GM21367 (cell line): ENCODE measurements at regions not wholly inside any gene's neighbourhood (a gene's known extent, or its start where the extent isn't known, plus 50 kb on each side); places are given as distances from the start of the nearest gene placed in this dataset.
"Not testable (repeated sequence)": the region's sequence is repeated elsewhere in the genome, so short reads cannot be mapped to it uniquely, and the experiment has no call there.

Source experiments
- ATAC-seq: cut with Tn5 transposase; IDR thresholded peaks from one replicate; pipeline ENCODE4 v1.9.1; 2021; ENCODE audit not compliant: unreplicated experiment

GRCh38 chr7:16933296-16934279 lies 51.8 kb upstream of the AGR3 start:
- ATAC-seq: no peak

- no peak for ATAC-seq
Observed at GRCh38 chr7:16934722-16935340, 53.0 kb upstream of the AGR3 start.

GRCh38 chr7:16935341-16935735 lies 53.6 kb upstream of the AGR3 start:
- ATAC-seq: no peak

GRCh38 chr7:16936626-16937422 lies 55.0 kb upstream of the AGR3 start:
- no peak for ATAC-seq

GRCh38 chr7:16939161-16939560 lies 57.4 kb upstream of the AGR3 start:
- no peak for ATAC-seq

GRCh38 chr7:16940776-16941175 lies 59.0 kb upstream of the AGR3 start:
- no peak for ATAC-seq

GRCh38 chr7:16942929-16943509 lies 61.2 kb upstream of the AGR3 start:
- ATAC-seq: no peak

- no peak for ATAC-seq
Observed at GRCh38 chr7:16944936-16945335, 63.2 kb upstream of the AGR3 start.

GRCh38 chr7:16945372-16945771 lies 63.6 kb upstream of the AGR3 start:
- ATAC-seq: no peak

- ATAC-seq: not testable (repeated sequence)
Observed at GRCh38 chr7:16948110-16948509, 66.3 kb upstream of the AGR3 start.

- ATAC-seq: no peak
Observed at GRCh38 chr7:16951483-16952080, 69.8 kb upstream of the AGR3 start.

GRCh38 chr7:16954321-16954720 lies 72.5 kb upstream of the AGR3 start:
- no peak for ATAC-seq

GRCh38 chr7:16958724-16959123 lies 76.9 kb upstream of the AGR3 start:
- ATAC-seq: no peak

- ATAC-seq: no peak
Observed at GRCh38 chr7:16960337-16960965, 78.7 kb upstream of the AGR3 start.

- no peak for ATAC-seq
Observed at GRCh38 chr7:16961641-16962040, 79.9 kb upstream of the AGR3 start.

- no peak for ATAC-seq
Observed at GRCh38 chr7:16963044-16963443, 81.3 kb upstream of the AGR3 start.

GRCh38 chr7:16965697-16966096 lies 83.9 kb upstream of the AGR3 start:
- not testable (repeated sequence) for ATAC-seq

GRCh38 chr7:16967300-16967811 lies 85.6 kb upstream of the AGR3 start:
- ATAC-seq: no peak

GRCh38 chr7:16970732-16971482 lies 89.1 kb upstream of the AGR3 start:
- ATAC-seq: no peak
